Endothelial cell (in vitro differentiated cells): ENCODE measurements at regions not wholly inside any gene's neighbourhood (a gene's known extent, or its start where the extent isn't known, plus 50 kb on each side); places are given as distances from the start of the nearest gene placed in this dataset.

Source experiments
- DNase-seq: peaks from one replicate; pipeline ENCODE4 v3.0.0; 2021; ENCODE audit warnings: low spot score
- H3K27ac Mint-ChIP-seq: one replicate; pipeline ENCODE4 v1.8.0; 2021; ENCODE audit warnings: mixed read lengths, inconsistent platforms; ENCODE audit not compliant: unreplicated experiment
- H3K27me3 Mint-ChIP-seq: one replicate; pipeline ENCODE4 v1.8.0; 2021; ENCODE audit warnings: mild to moderate bottlenecking, moderate library complexity, mixed read lengths, inconsistent platforms; ENCODE audit not compliant: unreplicated experiment
- H3K36me3 Mint-ChIP-seq: one replicate; pipeline ENCODE4 v1.8.0; 2021; ENCODE audit warnings: mild to moderate bottlenecking, low read depth, mixed read lengths, inconsistent platforms; ENCODE audit not compliant: unreplicated experiment
- H3K4me1 Mint-ChIP-seq: one replicate; pipeline ENCODE4 v1.8.0; 2021; ENCODE audit warnings: mild to moderate bottlenecking, mixed read lengths, inconsistent platforms; ENCODE audit not compliant: unreplicated experiment
- H3K4me3 Mint-ChIP-seq: one replicate; pipeline ENCODE4 v1.8.0; 2021; ENCODE audit warnings: mild to moderate bottlenecking, mixed read lengths, inconsistent platforms; ENCODE audit not compliant: unreplicated experiment
- H3K9me3 Mint-ChIP-seq: one replicate; pipeline ENCODE4 v1.8.0; 2021; ENCODE audit warnings: mixed read lengths, inconsistent platforms; ENCODE audit not compliant: unreplicated experiment
- CTCF ChIP-seq: fragments of 200-600 bp; sonication (generic); IDR thresholded peaks from one replicate; pipeline ENCODE4 v1.5.0; 2021; ENCODE audit warnings: antibody characterized with exemption; ENCODE audit not compliant: unreplicated experiment

- peaks cover 5% of the 10 kb centered on the region for H3K4me1 Mint-ChIP-seq
- DNase-seq, result peak; percentile 29
- H3K27ac Mint-ChIP-seq, result no peak within 1 kb of the TSS
- peaks cover 14% of the 10 kb centered on the region for H3K27me3 Mint-ChIP-seq
- no peak for TF ChIP-seq CTCF
- no peaks in the 10 kb centered on the region for H3K9me3 Mint-ChIP-seq
- H3K4me3 Mint-ChIP-seq, result peak within 1 kb of the TSS; percentile 89
- H3K36me3 Mint-ChIP-seq, result no peaks in the 10 kb centered on the region
Observed at GRCh38 chr12:111034083-111034885, 113.9 kb upstream of the MYL2 start, which contains the start of gene CUX2. CUX2 (plus strand) TSS chr12:111034165.

- peak overlapping the region; percentile 83 for H3K4me3 Mint-ChIP-seq
- no peak overlapping the region for H3K27ac Mint-ChIP-seq
- peaks cover 5% of the 10 kb centered on the region for H3K4me1 Mint-ChIP-seq
- peak; percentile 47 for DNase-seq
- H3K36me3 Mint-ChIP-seq, result no peaks in the 10 kb centered on the region
- H3K27me3 Mint-ChIP-seq, result peaks cover 14% of the 10 kb centered on the region
- peak; percentile 84 for TF ChIP-seq CTCF
- H3K9me3 Mint-ChIP-seq, result no peaks in the 10 kb centered on the region
Observed at GRCh38 chr12:111033281-111034082, 113.1 kb upstream of the MYL2 start.

- no peaks in the 10 kb centered on the region for H3K9me3 Mint-ChIP-seq
- H3K27ac Mint-ChIP-seq, result no peak overlapping the region
- TF ChIP-seq CTCF, result no peak
- H3K4me1 Mint-ChIP-seq, result peaks cover 5% of the 10 kb centered on the region
- H3K36me3 Mint-ChIP-seq, result no peaks in the 10 kb centered on the region
- peaks cover 12% of the 10 kb centered on the region for H3K27me3 Mint-ChIP-seq
- H3K4me3 Mint-ChIP-seq, result peak overlapping the region; percentile 72
- DNase-seq, result no peak
Observed at GRCh38 chr12:111032591-111032919, 112.2 kb upstream of the MYL2 start.

DNA sequence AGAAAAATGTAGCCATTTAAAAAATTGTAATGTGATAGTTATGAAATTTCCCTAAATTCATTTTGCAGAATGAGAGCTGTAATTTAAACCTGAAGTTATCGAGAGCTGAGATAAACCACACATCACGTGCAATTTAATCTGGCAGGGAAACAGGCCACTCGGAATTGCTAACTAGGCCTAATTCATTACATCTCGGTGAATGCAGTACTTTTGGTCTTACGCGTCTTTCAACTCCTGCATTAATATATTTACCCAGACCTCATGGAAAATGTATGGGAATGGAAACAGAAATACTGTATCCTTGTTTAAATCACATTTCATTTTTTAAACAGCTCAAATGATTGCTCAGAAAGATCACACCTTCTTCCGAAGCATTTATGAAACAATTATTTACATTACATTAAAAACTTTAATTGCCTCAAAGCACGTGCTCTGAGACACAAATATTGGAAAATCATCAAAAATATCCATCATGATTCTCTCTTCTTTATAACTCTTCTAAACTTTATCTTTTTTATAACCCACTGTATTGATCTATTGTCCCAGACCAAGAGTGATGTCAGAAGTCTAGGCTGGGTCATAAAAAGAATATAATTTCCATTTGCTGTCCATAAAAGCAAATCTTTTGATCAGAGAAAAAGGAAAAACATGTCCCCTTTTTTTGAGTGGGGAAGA, 111.7 kb upstream of the MYL2 start:
- peaks cover 5% of the 10 kb centered on the region for H3K4me1 Mint-ChIP-seq
- no peak for TF ChIP-seq CTCF
- no peaks in the 10 kb centered on the region for H3K9me3 Mint-ChIP-seq
- H3K4me3 Mint-ChIP-seq, result no peak overlapping the region
- no peak overlapping the region for H3K27ac Mint-ChIP-seq
- DNase-seq, result no peak
- peaks cover 12% of the 10 kb centered on the region for H3K27me3 Mint-ChIP-seq
- H3K36me3 Mint-ChIP-seq, result no peaks in the 10 kb centered on the region
